RKO (cell line): ENCODE measurements at regions not wholly inside any gene's neighbourhood (a gene's known extent, or its start where the extent isn't known, plus 50 kb on each side); places are given as distances from the start of the nearest gene placed in this dataset.

Experiments
- DNase-seq: peaks from one replicate; pipeline ENCODE4 v3.0.0-alpha.2; 2016; ENCODE audit warnings: low spot score

- DNase-seq: no peak
Measured at GRCh38 chr12:60138526-60138925, 542.7 kb downstream of the SLC16A7 start.

DNA sequence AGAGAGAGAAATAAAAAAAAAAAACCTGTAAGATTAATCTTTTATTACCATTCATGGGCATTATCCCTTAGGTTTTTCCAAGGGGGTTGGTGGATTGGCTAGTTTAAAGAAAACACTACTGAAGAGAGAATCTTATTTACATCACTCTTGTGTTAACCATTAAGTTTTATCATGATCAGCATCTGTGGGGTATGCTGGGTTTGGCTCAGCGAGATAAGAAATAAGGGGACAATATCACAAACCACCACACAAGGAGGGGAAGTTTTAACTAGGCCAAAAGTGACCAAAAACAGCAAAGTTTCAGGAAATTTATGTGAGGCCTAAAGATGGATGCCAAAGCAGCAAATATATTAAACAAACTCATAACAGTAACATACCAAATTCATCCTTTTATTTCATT, 548.6 kb downstream of the SLC16A7 start:
- DNase-seq: no peak

DNA sequence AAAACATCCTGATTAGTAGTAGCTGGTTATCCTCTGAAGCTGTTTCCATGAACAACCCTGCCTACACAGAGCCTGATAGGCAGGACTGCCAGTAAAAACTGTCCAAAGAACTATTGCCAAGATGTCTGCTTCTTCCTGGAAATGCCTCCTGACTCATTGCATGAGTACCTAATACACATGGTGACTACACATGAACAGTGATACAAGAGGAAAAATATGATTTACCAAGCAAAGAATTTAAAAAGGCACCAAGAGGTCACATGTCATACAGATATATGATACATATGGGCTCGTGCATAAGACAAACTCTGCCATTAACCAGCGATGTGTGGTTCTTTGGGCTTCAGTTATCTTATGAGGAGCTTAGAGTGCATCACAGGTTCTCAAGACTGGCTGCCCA, 552.3 kb downstream of the SLC16A7 start:
- peak; percentile 80 for DNase-seq

- DNase-seq: peak; percentile 25
Measured at GRCh38 chr12:60148831-60149230, 553.0 kb downstream of the SLC16A7 start.

GRCh38 chr12:60152756-60153155, 556.9 kb downstream of the SLC16A7 start:
- DNase-seq: no peak

DNA sequence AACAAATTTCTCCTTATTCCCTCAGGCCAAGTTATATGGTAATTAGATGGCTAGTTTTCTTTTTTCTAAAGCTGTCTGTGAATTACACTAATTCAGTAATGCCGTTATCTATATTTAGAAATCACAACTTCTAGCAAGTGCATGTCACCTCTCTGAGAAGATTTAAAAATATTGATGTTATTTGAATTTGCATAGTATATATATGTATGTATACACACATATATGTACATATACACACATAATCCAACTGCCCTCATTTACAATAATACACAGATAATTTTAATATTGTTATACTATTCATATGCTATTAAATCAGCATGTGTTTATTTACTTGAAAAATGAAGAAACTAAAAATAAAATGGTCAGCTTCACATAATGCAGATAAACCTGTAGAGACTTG, 563.9 kb downstream of the SLC16A7 start:
- DNase-seq: no peak

DNA sequence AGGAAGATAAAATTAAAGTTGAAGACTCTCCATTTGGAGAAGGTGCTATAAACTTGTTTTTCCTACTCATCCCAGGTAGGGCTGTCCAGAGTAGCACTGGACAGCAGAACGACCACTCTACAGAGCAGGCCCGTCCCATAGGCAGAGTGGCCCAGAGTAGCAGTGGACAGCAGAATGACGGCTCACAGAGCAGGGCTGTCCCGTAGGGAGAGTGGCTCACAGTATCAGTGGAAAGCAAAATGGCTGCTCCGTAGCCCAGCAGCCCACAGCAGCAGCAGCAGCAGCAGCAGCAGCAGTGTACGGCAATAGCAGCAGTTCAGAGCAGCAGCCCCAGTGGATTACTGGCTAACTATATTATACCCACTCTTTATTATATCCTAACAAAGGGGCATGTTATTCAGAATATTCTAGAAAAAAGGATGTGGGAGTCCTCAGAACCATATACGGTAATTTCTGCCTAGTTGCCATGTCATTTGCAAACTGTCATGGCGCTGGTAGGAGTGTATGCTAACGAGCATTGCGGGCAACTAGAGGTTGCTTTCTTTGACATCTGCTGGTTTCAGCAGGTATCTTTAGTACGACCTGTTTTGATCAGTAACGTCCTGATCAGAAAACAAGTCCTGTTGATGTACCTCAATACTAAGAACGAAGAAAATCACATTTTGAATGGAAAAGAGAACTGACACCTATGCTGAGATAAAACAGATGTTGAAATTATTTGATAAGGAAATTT, 567.3 kb downstream of the SLC16A7 start:
- DNase-seq: no peak

DNA sequence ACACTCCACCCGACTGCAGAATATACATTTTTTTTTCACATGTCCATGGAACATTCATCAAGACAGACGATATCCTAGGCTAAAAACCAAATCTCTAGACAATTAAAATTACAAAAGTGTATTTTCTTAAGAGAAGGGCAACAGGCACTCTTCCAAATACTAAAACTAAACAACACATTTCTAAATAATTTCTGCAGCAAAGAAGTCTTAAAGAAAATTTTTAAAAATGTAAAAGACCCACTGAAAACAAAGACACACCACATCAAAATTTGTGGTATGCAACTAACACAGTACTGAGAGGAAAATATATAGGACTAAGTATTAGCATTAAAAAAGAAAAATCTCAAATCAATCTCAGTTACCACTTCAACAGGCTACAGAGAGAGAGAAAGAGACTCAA, 570.0 kb downstream of the SLC16A7 start:
- DNase-seq: no peak

DNA sequence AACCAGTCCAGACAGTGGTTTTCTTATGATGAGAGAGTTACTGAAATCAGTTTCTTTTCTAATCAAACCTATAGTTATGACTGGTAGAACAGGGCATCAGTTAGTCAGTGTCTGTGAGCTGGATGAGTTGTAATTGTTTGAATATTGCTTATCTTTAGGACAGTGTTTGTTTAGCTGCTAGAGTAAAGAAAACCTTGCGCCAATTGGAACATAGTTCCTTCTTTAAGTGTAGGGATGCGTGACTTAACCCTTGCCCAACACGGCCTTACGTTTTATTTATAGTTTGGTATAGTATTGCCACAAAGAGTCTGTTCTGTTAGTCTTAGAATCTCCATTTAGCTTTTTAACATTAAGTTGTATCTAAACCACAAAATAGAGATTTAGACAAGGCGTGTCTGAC, 572.6 kb downstream of the SLC16A7 start:
- no peak for DNase-seq

- no peak for DNase-seq
Measured at GRCh38 chr12:60169904-60170303, 574.1 kb downstream of the SLC16A7 start.

GRCh38 chr12:60172266-60173211, 576.7 kb downstream of the SLC16A7 start:
- DNase-seq: no peak

- DNase-seq: no peak
Measured at GRCh38 chr12:60173224-60174170, 577.7 kb downstream of the SLC16A7 start.

GRCh38 chr12:60174476-60174875, 578.6 kb downstream of the SLC16A7 start:
- DNase-seq: no peak

DNA sequence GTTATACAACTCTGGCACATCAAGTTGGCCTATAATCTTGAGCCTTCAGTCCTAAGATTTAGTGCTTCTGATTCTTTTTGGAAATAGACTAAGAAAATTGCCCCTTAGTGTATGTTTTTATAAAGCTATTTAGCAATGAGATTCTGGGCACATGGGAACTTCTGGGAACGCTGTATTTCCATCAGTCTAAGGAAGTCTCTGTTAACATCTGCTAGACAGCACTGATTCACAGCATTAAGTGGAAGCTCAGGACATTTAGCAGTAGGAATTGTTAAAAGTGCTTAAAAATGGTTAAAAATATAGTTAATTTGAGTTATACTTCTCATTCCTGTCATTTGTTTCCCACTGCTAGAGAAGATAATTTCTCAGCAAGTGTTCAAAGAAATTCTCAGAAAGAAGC, 579.1 kb downstream of the SLC16A7 start:
- no peak for DNase-seq

- no peak for DNase-seq
Measured at GRCh38 chr12:60176891-60177290, 581.1 kb downstream of the SLC16A7 start.

- no peak for DNase-seq
Measured at GRCh38 chr12:60180298-60180697, 584.5 kb downstream of the SLC16A7 start.

- no peak for DNase-seq
Measured at GRCh38 chr12:60182354-60182753, 586.5 kb downstream of the SLC16A7 start.

- DNase-seq: no peak
Measured at GRCh38 chr12:60184096-60184495, 588.3 kb downstream of the SLC16A7 start.

DNA sequence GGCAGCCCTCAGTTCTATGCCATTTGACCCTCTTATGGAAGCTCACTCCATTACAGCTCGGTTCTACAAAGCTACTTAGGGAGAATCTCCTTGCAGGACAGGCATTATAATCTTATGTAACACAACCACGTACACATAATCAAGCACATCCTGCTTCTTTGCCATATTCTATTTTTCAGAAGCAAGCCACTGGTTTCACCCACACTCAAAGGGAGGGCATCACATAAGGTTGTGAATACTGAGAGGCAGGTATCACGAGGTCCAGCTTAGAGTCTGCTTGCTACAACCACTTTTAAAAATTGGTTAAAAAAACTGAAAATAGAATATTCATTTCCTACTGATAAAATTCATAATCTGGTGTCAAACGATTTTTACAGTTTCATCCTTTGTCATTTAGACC, 589.2 kb downstream of the SLC16A7 start:
- no peak for DNase-seq

- no peak for DNase-seq
Measured at GRCh38 chr12:60191271-60191670, 595.4 kb downstream of the SLC16A7 start.

- no peak for DNase-seq
Measured at GRCh38 chr12:60191676-60192359, 596.0 kb downstream of the SLC16A7 start.

DNA sequence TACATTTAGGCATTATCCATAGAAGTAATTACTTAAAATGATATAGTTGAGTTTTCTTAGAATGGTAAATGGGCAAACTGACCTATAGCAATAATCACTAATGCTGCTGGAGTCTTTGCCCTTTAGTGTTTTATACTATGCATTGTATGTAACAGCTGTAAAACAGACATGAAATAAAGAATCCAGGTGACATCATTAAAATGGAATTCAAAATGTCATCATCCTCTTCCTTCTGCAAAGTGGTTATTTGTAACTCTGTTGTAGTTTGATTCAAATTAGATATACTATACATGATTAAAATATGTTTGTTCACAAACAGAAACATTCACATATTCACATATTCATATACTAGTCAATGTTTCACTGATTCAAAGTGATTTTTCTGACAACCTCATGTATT, 598.8 kb downstream of the SLC16A7 start:
- peak; percentile 4 for DNase-seq
